ENCODE measurements at regions not wholly inside any gene's neighbourhood (a gene's known extent, or its start where the extent isn't known, plus 50 kb on each side); places are given as distances from the start of the nearest gene placed in this dataset.

DNA sequence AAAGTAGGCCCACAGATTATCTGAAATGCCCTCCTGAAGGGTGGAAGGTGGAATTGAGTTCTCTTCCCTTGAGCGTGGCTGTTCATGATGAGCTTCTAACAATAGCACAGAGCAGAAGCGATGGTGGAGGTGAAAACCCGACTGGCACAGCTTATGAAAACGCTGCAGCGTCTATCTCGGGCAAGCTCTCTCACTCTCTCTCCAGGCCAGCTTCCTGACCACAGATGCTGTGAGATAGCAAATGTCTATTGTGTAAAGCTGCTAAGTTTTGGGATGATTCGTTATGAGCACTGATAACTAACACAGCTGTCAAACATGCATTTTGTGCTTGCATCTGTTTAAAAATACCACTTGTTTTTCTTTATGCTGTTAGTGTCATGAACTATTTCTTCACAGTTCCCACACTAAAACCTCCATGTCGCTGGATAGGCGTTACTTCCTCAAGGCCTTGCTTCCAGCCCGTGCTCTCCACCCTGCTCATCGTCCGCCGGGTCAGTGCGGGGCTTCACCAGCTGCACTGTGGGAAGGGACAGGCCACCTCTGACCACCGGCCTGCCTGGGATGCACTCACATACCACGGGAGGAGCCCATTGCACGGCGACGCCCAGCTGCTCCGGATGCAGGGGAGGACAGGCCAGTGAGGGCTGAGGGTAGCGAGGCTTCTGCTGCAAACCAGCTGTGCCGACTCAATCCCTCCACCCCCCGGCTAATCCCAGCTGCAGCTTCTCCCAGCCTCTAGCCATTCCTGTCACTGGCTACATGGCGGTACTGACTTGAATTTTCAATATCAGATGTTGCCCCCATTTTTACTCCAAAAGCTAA, 60.0 kb upstream of the OTOS start:
- TF ChIP-seq, protein P1, sequence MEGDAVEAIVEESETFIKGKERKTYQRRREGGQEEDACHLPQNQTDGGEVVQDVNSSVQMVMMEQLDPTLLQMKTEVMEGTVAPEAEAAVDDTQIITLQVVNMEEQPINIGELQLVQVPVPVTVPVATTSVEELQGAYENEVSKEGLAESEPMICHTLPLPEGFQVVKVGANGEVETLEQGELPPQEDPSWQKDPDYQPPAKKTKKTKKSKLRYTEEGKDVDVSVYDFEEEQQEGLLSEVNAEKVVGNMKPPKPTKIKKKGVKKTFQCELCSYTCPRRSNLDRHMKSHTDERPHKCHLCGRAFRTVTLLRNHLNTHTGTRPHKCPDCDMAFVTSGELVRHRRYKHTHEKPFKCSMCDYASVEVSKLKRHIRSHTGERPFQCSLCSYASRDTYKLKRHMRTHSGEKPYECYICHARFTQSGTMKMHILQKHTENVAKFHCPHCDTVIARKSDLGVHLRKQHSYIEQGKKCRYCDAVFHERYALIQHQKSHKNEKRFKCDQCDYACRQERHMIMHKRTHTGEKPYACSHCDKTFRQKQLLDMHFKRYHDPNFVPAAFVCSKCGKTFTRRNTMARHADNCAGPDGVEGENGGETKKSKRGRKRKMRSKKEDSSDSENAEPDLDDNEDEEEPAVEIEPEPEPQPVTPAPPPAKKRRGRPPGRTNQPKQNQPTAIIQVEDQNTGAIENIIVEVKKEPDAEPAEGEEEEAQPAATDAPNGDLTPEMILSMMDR (IDR thresholded peaks at IDR 0.05; ENCODE audit: low read length), result no peak
- TF ChIP-seq EZH2 (optimal IDR thresholded peaks at IDR 0.05; ENCODE audit: low read depth, low read length) (no peak), EZH2phosphoT487 (IDR thresholded peaks at IDR 0.05; ENCODE audit: low read length) (no peak)
